ENCODE measurements at regions not wholly inside any gene's neighbourhood (a gene's known extent, or its start where the extent isn't known, plus 50 kb on each side); places are given as distances from the start of the nearest gene placed in this dataset.

- no peak for TF ChIP-seq POLR2A (IDR thresholded peaks at IDR 0.05; ENCODE audit: low read depth, low read length)
- TF ChIP-seq POLR2AphosphoS5 (IDR thresholded peaks at IDR 0.05; ENCODE audit: low read depth, low read length) = no peak
- TF ChIP-seq SPI1 (IDR thresholded peaks at IDR 0.05; ENCODE audit: low read depth, low read length) = no peak
- TF ChIP-seq PAX5 (IDR thresholded peaks at IDR 0.05; ENCODE audit: insufficient read depth, low read length, severe bottlenecking) = no peak
Measured at GRCh38 chr1:199508653-199509052, 518.9 kb upstream of the NR5A2 start.
